ENCODE measurements at regions not wholly inside any gene's neighbourhood (a gene's known extent, or its start where the extent isn't known, plus 50 kb on each side); places are given as distances from the start of the nearest gene placed in this dataset.
"Not testable (repeated sequence)": the region's sequence is repeated elsewhere in the genome, so short reads cannot be mapped to it uniquely, and the experiment has no call there.

DNA sequence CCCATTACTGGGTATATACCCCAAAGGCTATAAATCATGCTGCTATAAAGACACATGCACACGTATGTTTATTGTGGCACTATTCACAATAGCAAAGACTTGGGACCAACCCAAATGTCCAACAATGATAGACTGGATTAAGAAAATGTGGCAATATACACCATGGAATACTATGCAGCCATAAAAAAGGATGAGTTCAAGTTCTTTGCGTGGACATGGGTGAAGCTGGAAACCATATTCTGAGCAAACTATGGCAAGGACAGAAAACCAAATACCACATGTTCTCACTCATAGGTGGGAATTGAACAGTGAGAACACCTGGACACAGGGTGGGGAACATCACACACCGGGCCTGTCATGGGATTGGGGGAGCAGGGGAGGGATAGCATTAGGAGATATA is 54.4 kb upstream of the MUCL1 start:
- not testable (repeated sequence) for DNase-seq (ENCODE audit: low read depth)

DNA sequence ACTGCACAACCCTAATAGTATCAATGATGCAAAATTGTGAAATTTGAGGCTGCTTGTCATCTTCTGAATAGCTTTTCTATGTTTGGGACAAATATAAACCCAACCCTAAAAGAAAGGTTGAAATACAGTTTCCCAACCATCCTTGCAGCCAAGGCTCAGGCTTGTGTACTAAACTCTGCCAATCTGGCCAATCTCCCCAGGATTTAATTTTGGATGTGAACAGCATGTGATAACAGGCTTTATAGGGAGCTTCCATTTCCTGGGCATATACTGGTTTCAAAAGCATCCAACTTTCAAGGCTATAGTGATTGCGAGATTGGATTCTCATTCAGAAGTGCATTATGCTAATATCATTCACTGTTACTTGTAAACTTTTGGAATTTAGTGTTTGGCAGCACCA is 55.7 kb upstream of the MUCL1 start:
- DNase-seq (ENCODE audit: low read depth): no peak

DNA sequence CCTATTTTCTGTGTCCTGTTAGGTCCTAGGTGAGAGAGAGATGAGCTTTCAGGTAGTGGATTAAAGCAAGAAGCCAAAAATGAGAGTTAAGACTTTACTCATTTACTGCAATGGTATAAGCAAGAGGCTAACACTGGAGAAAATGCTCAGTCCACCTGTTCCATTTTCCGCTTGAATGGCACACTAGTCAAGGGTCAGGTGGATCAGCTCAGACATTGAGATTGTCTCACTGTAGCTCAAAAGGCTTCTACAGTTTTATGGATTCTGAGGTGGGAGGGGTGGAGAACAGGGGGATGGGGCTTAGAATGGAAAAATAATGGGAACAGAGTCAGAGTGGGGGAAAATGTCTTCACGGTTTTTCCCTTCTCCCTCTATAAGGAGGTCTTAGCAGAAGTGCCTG is 57.3 kb upstream of the MUCL1 start:
- DNase-seq (ENCODE audit: low read depth): no peak

DNA sequence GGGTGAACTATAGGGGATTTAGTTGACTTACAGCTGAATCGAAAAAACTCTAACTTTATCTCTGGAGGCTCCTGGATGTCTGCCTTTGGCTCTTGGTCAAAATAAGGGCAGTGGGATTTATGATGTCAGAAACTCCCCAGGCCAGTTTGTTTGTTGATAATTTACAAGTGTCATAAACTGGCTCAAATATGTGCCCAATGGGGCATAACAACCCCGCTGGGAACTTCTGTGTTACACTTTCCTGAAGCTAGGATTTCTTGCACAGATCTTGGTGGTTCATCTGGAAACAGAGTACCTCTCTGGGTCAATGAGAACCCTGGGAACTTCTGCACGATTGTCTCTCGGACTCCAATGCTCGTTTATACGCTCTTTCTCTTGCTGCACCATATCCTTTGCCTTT is 58.7 kb upstream of the MUCL1 start:
- DNase-seq (ENCODE audit: low read depth): no peak

DNA sequence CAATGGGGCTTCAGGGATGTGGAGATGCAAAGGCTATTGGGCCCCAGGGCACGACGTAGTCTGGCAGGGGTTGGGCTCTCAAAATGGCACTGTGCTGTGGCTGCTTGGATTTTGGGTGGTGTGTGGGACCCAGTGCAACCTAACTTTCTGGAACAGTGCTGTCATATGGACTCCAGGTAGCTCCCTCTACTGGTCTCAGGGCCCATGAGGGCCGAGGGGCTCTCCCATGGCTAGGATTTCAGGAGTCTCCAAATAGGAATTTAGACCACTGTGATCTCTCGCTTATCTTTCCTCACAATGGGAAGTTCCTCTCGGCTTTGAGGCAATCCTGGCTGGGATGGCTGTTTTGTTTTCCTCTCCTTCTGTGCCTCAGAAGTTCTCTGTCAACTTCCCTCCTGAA is 68.2 kb upstream of the MUCL1 start:
- DNase-seq (ENCODE audit: low read depth): no peak

DNA sequence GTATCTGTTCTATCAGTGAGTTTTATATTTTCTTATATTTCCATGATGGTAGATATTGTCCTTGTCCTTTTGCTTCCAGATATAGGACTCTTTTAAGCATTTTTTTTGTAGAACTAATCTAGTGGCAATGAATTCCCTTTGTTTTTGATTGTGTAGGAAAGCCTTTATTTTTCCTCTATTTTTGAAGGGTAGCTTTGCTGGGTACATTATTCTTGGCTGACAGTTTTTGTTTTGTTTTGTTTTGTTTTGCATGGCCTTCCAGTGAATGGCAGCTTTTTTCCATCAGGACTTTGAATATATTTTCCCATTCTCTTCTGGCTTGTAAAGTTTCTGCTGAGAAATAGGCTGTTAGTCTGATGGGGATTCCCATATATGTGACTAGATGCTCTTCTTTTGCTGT is 70.2 kb upstream of the MUCL1 start:
- no peak for DNase-seq (ENCODE audit: low read depth)

DNA sequence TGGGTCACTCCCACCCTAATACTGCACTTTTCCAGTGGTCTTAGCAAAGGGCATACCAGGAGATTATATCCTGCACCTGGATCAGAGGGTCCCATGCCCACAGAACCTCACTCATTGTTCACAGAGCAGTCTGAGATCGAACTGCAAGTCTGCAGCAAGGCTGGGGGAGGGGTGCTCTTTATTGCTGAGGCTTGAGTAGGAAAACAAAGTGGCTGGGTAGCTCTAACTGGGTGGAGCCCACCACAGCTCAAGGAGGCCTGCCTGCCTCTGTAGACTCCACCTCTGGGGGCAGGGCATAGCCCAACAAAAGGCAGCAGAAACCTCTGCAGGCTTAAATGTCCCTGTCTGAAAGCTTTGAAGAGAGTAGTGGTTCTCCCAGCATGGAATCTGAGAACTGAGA is 77.3 kb upstream of the MUCL1 start:
- DNase-seq (ENCODE audit: low read depth): not testable (repeated sequence)

DNA sequence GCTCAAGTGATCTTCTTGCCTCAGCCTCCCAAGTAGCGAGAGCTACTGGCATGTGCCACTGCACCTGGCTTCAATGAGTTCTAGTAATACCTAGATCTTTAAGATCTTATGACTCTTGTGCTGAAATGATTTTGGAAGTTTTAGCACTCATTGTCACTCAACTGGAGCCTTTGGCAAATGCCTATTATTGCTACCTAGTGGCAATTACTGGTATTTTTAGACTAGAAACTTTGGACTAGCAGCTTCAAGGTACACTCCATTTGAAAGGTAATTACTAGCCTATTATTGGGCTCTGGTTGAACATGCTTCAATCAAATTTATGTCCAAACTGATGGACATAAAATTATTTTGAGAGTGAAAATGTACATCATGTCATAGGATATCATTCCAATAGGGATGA is 80.7 kb upstream of the MUCL1 start:
- no peak for DNase-seq (ENCODE audit: low read depth)

DNA sequence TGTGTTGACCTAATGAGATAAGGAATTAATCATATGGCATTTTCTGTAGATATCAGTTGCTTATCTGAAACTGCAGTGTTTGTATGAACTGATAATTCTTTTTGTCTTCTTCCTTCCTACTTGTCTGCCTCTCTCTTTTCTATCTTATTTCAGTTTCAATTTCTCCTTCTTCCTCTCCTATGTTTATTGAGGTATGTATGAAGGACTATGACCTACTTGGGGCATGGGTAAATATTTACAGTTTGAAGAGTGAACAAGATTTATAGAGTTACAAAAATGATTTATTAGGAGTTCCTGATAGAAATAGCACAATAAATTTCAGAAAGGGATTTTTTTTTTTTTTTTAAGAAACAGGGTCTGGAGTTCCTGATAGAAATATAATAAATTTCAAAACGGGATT is 88.7 kb upstream of the MUCL1 start:
- no peak for DNase-seq (ENCODE audit: low read depth)

DNA sequence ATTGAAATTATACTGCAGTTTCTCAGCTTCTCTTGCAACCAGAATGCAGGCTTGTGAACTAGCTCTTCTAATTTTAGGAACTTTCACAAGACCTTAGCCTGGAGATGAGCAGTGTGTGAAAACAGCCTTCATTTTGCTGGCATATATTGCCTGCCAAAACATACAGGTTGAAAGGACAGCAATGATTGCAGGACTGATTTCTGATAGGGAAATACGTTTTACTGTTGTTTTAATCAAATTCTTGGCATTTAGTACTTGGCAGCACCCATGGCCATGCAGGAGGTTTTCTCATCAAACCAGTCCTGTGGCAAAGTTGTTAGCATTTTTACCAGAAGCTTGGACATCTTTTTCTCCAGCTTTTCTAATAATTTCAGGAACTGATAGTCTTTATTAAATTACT is 91.9 kb upstream of the MUCL1 start:
- no peak for DNase-seq (ENCODE audit: low read depth)

DNA sequence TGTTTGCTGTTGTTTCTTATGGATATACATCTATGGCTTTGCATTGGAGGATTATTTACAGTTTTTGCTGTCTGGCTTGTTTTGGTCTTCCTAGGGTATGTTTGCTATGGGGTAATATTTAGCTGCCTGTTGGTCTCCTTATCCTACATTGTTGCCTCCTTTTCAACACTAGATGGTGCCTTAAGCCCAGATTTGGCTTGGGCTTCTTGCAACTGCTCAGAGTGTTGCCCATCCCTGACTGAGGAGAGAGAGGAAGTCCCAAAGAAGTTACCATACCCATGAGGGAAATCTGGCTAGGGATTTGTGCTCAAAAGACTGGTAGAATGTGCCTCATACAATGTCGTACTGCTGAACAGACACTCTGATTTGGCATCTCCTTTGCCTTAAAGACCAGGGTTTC is 94.6 kb upstream of the MUCL1 start:
- no peak for DNase-seq (ENCODE audit: low read depth)

DNA sequence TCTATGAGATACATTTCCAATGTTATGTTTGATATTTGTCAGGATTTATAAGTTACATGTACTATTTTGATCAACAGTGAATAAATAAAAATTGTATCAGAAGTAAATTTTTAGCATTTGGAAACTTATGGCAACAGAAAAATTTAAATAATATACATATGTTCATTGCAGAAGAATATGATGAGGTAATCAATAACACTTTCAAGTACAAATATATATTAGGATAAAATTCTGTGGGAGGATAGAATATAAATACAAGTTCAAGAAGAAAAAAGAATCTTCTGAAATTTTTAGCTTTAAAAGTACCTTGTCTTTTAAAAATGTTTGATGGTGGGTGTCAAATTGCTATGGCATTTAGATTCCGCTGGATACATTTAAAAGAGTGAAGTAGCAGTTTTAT is 102.8 kb upstream of the MUCL1 start:
- no peak for DNase-seq (ENCODE audit: low read depth)

DNA sequence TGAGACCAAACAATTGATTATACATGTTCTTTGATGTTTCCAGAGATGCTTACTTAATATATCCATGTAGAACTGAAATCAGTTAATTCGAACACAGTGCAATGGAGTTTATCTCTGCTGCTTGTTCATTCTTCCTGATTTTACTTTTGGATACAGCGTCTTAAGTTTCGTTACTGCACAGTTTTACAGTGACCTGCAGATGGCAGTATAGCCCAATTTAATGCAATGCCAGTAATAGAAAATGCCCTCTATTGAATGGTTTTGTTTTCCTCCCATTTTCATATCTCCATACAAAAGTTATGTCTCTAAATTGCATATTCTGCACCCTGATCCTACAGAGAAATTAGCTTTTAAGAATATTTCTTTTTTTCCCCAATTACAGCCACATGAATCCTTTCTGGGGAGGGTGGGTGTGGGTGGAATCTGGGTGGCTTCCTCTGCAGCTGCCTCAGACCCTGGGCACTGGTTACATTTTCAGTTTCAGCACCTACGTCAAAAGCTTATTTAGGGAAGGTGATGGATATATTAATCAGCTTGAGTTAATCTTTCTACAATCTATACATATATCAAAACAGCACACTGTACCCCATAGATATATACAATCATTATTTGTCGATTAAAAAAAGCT is 101.1 kb upstream of the DCD start:
- DNase-seq (ENCODE audit: low read depth): peak; percentile 13

DNA sequence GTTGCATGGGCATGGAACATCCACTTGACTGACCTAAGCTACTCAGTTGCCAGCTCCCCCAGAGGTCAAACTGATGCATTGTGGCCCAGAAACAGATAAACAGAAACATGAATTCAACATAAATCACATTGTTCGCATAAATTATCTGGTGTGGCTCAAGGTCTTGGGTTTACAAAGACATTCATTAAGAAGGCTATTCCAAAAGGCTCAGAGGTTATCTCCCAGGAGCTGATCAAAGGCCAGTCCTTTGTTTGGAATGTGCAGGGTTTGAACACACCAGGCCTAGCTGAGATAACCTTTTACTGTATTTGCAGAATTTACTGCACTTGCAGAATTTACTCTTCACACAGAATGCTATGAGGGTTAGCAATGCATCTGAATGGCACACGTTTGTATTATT is 96.4 kb upstream of the DCD start:
- DNase-seq (ENCODE audit: low read depth): no peak

DNA sequence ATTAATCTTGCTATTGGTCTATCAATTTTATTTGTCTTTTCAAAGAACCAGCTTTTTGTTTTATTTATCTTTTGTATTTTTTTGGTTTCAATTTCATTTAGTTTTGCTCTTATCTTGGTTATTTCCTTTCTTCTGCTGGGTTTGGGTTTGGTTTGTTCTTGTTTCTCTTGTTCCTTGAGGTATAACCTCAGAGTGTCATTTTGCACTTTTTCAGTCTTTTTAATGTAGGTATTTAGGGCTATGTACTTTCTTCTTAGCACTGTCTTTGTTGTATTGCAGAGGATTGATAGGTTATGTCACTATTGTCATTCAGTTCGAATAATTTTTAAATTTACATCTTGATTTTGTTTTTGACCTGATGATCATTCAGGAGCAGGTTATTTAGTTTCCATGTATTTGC is 92.7 kb upstream of the DCD start:
- DNase-seq (ENCODE audit: low read depth): no peak

DNA sequence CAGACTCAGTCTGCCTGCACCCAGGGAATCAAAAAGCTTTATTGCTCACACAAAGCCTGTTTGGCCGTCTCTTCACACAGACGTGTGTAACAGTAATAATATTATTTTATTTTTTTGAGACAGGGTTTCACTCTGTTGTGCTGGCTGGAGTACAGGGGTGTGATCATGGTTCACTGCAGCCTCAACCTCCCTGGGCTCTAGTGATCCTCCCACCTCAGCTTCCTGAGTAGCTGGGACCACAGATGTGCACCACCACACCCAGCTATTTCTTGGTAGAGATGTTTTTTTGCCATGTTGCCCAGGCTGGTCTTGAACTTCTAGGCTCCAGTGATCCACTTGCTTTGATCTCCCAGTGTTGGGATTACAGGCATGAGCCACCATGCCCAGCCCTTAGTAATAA is 88.4 kb upstream of the DCD start:
- DNase-seq (ENCODE audit: low read depth): no peak

DNA sequence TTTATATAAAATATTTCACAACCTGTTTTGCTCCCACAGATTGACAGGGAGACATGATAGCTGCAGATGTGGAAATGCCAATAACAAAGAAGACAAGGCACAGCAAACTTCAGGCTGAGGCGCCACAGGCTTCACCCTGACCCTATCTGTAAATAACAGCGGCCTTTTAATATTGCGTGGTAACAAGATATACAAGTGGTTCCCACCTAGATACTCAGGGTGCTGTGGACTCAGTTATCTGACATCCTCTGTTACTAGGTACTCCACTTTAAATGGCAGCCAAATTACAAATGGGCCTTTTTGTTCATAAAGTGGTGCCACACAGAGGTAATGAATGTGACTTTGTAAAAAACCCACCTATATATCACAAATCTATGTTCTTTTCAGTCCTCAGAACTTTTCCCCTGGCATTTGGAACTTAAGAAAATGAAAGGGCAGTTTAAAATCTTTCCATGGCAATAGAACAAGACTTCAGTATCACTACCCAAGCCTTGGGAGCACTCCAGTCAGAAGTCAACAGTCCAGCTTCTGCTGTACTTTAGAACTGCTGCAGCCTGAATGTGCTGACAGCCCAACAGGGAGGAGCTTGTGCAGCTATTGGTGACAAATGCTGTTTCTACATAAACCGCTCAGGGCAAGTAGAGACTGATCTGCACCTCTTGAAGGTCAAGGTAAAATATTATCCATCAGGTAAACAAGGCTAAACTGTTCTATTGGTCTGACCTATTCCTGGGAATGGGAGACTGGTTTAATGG is 86.2 kb upstream of the DCD start:
- no peak for DNase-seq (ENCODE audit: low read depth)

DNA sequence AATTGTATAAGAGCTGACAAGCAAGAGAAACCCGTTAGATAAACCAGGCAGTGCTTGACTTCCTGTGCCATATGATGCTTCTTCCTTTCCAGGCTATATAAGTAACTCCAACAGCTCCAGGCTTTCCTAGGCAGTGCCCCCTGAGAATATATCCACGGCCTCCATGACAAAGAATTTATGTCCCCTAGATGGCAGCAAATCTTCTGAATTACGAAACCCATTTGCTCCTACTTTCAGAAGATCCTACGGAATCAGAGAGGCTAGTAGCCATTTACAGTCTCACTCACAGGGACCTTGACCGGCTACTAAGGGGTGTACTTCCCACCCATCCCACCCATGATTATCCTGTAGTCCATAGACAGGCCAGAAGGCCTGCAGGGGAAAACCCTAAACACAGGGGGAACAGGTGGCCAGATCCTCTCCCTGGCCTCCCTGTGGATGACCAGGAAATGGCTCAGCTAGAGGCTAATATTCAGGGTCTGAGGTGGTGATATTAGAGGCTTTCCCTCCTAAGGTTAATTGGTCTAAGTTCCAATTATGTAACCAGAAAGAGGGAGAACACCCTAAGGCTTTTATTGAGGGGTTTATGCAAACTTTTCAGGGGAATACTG is 77.2 kb upstream of the DCD start:
- no peak for DNase-seq (ENCODE audit: low read depth)

DNA sequence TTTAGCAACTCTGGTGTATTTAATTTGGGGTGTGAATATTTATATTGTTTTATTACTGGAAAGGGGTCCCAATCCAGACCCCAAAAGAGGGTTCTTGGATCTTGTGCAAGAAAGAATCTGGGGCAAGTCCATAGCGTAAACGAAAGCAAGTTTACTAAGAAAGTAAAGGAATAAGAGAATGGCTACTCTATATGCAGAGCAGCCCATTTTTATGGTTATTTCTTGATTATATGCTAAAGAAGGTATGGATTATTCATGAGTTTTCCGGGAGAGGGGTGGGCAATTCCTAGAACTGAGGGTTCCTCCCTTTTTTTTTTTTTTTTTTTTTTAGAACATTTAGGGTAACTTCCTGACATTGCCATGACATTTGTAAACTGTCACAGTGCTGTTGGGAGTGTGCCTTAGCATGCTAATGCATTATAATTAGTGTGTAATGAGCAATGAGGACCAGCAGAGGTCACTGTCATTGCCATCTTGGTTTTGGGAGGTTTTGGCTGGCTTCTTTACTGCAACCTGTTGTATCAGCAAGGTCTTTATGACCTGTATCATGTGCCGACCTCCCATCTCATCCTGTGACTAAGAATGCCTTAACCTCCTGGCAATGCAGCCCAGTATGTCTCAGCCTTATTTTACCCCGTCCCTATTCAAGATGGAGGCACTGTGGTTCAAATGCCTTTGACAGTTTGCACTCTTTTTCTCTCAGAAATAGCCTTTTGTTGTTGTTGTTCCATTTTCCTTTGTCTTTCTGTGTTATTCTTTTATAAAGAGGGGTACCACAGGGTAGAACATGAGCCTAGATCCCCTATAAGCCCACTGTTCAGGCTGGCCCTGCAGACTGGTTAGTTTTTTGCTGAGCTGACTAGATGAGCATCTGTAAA is 75.5 kb upstream of the DCD start:
- peak; percentile 5 for DNase-seq (ENCODE audit: low read depth)

DNA sequence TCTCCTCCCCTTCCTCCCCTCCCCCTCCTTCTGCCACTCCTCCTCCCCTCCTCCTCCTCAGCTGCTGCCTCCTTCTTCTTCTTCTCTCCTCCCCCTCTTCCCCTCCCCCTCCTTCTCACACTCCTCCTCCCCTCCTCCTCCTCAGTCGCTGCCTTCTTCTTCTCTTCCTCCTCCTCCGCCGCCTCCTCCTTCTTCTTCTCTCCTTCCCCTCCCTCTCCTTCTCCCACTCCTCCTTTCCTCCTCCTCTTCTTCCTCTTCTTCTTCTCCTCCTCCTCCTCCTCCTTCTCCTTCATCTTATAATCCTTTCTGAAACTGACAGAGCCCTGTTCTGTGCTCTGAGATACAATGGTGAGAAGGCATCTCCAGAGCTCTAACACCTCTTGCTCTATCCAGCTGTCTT is 73.1 kb upstream of the DCD start:
- DNase-seq (ENCODE audit: low read depth): no peak

DNA sequence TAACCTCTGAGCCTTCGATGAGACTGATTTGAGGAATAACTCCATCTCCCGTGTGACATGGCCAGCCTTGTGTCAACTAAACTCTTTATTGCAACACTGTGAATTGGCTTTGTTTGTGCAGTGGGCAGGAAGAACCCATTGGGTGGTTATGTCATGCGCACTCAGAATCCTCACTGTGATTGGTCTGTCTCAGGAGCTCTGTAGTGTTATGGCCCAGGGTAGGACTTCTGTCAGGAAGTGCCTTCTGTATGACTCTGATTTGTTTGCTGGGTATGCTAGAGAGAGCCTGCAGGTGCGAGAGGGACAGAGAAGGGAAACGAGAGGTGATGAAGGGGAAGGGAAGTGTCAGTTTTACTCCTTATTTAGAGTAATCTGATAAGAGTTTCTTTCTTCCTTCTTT is 71.5 kb upstream of the DCD start:
- no peak for DNase-seq (ENCODE audit: low read depth)

DNA sequence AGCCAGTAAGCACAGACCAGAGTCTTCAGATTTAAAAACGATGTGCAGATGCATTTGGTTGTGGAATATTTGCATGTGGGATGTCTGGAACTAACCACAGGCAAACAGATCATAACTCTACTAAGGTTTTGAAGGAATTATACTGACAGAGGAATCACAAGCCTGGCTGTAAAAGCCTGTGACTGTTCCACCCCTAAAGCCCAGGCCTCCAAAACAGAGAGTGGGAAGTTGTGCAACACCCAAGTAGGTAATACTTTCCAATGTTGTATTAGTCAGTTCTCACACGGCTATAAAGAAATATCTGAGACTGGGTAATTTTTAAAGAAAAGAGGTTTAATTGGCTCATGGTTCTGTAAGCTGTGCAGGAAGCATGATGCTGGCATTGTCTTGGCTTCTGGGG is 68.1 kb upstream of the DCD start:
- no peak for DNase-seq (ENCODE audit: low read depth)

DNA sequence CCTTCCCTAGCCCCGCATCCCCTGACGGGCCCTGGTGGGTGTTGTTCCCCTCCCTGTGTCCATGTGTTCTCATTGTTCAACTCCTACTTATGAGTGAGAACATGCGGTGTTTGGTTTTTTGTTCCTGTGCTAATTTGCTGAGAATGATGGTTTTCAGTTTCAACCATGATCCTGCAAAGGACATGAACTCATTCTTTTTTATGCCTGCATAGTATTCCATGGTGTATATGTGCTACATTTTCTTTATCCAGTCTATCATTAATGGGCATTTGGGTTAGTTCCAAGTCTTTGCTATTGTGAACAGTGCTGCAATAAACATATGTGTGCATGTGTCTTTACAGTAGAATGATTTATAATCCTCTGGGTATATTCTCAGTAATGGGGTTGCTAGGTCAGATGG is 65.7 kb upstream of the DCD start:
- not testable (repeated sequence) for DNase-seq (ENCODE audit: low read depth)

All from activated T-cell treated with anti-CD3 and anti-CD28 coated beads for 1 hour (primary cell).